HL-60/S4 treated with phorbol 12-myristate 13-acetate at 8.2 ng/mL for 4 days and 3 days (cell line): ENCODE measurements at regions not wholly inside any gene's neighbourhood (a gene's known extent, or its start where the extent isn't known, plus 50 kb on each side); places are given as distances from the start of the nearest gene placed in this dataset.
"Not testable (repeated sequence)": the region's sequence is repeated elsewhere in the genome, so short reads cannot be mapped to it uniquely, and the experiment has no call there.

Experiments
- in situ Hi-C: fragments of 300-500 bp; cut with MboI; formaldehyde crosslinking; loops from 2 replicates; pipeline ENCODE4 v1.15.0; 2022; ENCODE audit warnings: low sequenced_read_pairs

- in situ Hi-C loops, result no loop called here
Measured at GRCh38 chr4:14400307-14400706, 602.0 kb upstream of the CPEB2 start.

- in situ Hi-C loops, result no loop called here
Measured at GRCh38 chr4:14403132-14403531, 599.1 kb upstream of the CPEB2 start.

- in situ Hi-C loops, result no loop called here
Measured at GRCh38 chr4:14404730-14405129, 597.6 kb upstream of the CPEB2 start.

- in situ Hi-C loops, result no loop called here
Measured at GRCh38 chr4:14410516-14410915, 591.8 kb upstream of the CPEB2 start.

GRCh38 chr4:14415146-14415545, 587.1 kb upstream of the CPEB2 start:
- in situ Hi-C loops, result no loop called here

GRCh38 chr4:14419516-14419915, 582.8 kb upstream of the CPEB2 start:
- in situ Hi-C loops, result no loop called here

- in situ Hi-C loops, result not testable (repeated sequence)
Measured at GRCh38 chr4:14426297-14426696, 576.0 kb upstream of the CPEB2 start.

- in situ Hi-C loops, result no loop called here
Measured at GRCh38 chr4:14428125-14428524, 574.2 kb upstream of the CPEB2 start.

- in situ Hi-C loops, result no loop called here
Measured at GRCh38 chr4:14431155-14432134, 570.8 kb upstream of the CPEB2 start.

GRCh38 chr4:14434483-14434882, 567.8 kb upstream of the CPEB2 start:
- in situ Hi-C loops, result no loop called here

- in situ Hi-C loops, result no loop called here
Measured at GRCh38 chr4:14434916-14435315, 567.4 kb upstream of the CPEB2 start.

- in situ Hi-C loops, result no loop called here
Measured at GRCh38 chr4:14441561-14441960, 560.7 kb upstream of the CPEB2 start.

GRCh38 chr4:14445882-14446281, 556.4 kb upstream of the CPEB2 start:
- in situ Hi-C loops, result no loop called here

- in situ Hi-C loops, result no loop called here
Measured at GRCh38 chr4:14446311-14446710, 556.0 kb upstream of the CPEB2 start.

- in situ Hi-C loops, result no loop called here
Measured at GRCh38 chr4:14446904-14447303, 555.4 kb upstream of the CPEB2 start.

GRCh38 chr4:14449308-14449707, 553.0 kb upstream of the CPEB2 start:
- in situ Hi-C loops, result no loop called here

- in situ Hi-C loops, result no loop called here
Measured at GRCh38 chr4:14452001-14452400, 550.3 kb upstream of the CPEB2 start.

GRCh38 chr4:14452764-14453163, 549.5 kb upstream of the CPEB2 start:
- in situ Hi-C loops, result no loop called here

- in situ Hi-C loops, result no loop called here
Measured at GRCh38 chr4:14458463-14458862, 543.8 kb upstream of the CPEB2 start.

- in situ Hi-C loops, result no loop called here
Measured at GRCh38 chr4:14465057-14465456, 537.2 kb upstream of the CPEB2 start.

- in situ Hi-C loops, result no loop called here
Measured at GRCh38 chr4:14465507-14465906, 536.8 kb upstream of the CPEB2 start.

GRCh38 chr4:14478504-14478903, 523.8 kb upstream of the CPEB2 start:
- in situ Hi-C loops, result no loop called here

GRCh38 chr4:14496408-14496807, 505.9 kb upstream of the CPEB2 start:
- in situ Hi-C loops, result no loop called here
